ENCODE measurements at regions not wholly inside any gene's neighbourhood (a gene's known extent, or its start where the extent isn't known, plus 50 kb on each side); places are given as distances from the start of the nearest gene placed in this dataset.
A peak's percentile ranks its signal among the peaks of the same experiment; 100 is the strongest.
"Not testable (repeated sequence)": the region's sequence is repeated elsewhere in the genome, so short reads cannot be mapped to it uniquely, and the experiment has no call there.

GRCh38 chr4:54843946-54844345 lies 186.2 kb downstream of the KIT start:
- DNase-seq = no peak

DNA sequence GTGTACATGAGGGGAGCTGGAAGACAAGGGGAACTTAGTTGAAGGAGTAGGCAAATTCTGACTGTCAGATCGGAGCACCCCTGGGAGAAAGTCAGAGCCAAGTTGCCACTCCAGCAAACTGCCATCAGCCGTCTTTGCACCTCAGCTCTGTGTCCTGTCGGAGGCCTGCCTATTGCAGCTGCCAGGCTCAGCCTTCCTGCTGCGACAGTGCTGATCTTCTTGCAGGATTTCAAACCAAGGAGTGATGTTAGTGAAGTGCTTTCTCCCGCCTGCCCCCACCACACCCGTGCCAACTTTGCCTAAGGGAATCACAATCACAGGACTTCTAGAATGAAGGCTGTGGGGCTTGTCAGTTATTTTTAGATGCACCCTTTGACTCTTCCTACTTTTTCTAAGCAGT lies 185.3 kb downstream of the KIT start:
- DNase-seq = no peak

- no peak for DNase-seq
Measured at GRCh38 chr4:54842656-54843055, 184.9 kb downstream of the KIT start.

- no peak for DNase-seq
Measured at GRCh38 chr4:54842226-54842625, 184.5 kb downstream of the KIT start.

- peak; percentile 7 to 37 (median 28) for DNase-seq
Measured at GRCh38 chr4:54840992-54841768, 183.4 kb downstream of the KIT start.

DNA sequence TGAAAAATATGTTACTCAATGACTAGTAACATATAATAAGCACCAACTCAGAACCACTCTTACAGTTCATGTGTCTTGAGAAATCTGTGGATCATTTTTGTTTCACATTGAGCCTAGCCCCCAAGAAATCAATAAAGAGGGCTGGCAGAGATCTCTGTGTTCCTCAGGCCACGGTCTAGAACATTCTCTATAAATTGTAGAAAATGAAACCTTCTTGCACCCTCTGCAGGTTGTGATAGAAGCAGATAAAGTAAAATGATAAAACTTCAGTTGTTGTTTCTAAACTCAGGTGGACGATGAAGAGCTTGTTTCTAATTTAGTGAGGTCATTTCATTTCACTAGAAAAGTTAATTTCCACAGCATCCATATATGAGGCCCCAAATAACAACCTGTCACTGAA lies 182.7 kb downstream of the KIT start:
- DNase-seq = peak in 1 of 4 experiments; percentile 5

- DNase-seq = no peak
Measured at GRCh38 chr4:54838301-54838700, 180.5 kb downstream of the KIT start.

GRCh38 chr4:54837576-54838140 lies 179.9 kb downstream of the KIT start:
- no peak for DNase-seq

- not testable (repeated sequence) for DNase-seq
Measured at GRCh38 chr4:54828361-54828760, 170.6 kb downstream of the KIT start.

GRCh38 chr4:54823616-54824015 lies 165.9 kb downstream of the KIT start:
- no peak for DNase-seq

DNA sequence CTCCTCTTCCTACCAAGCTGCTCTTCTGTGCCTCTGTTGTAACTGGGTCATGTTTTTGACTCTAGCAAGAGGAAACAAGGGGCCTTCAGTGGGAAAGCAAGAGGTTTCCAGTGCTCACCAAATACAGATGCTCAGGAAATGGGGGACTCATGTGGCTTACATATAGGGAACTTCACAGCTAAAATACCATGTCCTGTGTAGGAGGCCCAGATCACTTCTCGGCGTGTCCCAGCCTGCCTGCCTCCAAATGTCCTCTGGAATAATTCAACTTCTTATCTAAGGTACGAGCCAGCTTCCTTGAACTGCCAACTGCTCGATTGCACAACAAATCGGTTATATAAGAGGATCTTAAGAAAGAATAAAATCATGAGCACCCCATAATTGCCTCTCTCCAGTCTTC lies 161.3 kb downstream of the KIT start:
- peak in 3 of 4 experiments; percentile 7 to 25 (median 9) for DNase-seq

GRCh38 chr4:54818481-54818880 lies 160.7 kb downstream of the KIT start:
- no peak for DNase-seq

DNA sequence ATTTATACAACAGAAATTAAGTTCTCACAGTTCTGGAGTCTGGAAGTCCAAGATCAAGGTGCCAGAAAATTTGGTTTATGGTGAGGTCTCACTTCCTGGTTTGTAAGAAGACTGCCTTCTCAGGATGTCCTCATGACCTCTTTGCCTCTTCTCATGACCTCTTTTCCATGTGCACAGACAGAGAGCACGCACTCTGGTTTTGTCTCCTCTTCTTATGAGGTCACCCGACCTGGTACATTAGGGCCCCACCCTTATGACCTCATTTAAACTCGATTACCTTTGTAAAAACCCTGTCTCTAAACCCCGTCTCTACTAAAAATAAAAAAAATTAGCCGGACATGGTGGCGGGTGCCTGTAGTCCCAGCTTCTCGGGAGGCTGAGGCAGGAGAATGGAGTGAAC lies 155.9 kb downstream of the KIT start:
- DNase-seq = no peak

DNA sequence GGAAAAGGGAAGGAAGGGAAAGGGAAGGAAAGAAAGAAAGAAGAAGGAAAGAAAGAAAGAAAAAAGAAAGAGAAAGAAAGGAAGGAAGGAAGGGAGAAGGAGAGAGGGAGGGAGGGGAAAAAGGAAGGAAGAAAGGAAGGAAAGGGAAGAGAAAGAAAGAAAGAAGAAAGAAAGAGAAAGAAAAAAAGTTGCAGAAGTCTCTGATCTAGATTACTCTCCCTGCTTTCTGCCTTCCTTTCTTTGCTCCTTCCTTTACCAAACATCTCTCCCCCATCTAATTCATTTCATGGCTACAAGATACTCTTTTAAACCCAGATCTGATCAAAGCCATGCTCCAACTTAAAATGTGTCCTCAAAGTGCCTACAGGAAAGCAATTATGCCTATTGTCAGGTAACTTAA lies 148.6 kb downstream of the KIT start:
- no peak for DNase-seq

GRCh38 chr4:54802336-54802735 lies 144.6 kb downstream of the KIT start:
- no peak for DNase-seq

DNA sequence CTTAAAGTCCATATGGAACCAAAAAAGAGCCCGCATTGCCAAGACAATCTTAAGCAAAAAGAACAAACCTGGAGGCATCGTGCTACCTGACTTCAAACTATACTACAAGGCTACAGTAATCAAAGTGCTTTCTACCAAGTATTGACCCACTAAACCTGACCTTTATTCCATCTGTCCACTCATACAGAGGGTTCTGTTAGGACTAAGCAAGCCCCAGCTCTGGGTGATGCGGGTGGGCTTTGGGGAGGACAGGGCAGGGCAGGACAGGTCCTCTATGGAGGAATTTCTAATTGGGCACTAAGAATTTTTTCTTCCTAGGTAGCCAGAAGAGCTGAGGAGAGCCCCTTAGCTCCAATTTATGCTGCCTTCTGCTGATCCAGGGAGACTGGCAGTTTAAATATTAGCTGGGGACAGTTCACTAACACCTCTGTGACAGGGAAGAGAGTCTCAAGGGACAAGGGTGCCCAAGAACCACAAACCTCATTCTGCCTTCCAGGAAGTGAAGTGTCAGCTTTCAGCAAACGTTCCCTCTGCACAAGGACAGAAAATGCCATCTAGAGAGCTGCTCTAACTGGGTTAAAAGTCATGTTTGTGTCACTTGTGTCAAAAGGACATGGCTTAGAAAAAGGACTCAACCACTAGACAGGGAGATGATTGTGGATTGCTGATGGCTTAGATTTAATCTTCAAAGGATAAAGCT lies 143.2 kb downstream of the KIT start:
- no peak for DNase-seq

- DNase-seq = no peak
Measured at GRCh38 chr4:54794579-54794978, 136.8 kb downstream of the KIT start.

GRCh38 chr4:54793856-54794422 lies 136.2 kb downstream of the KIT start:
- DNase-seq = no peak

All from suppressor macrophage (primary cell).